Mesenchymal stem cell (in vitro differentiated cells and primary cell): ENCODE measurements at regions not wholly inside any gene's neighbourhood (a gene's known extent, or its start where the extent isn't known, plus 50 kb on each side); places are given as distances from the start of the nearest gene placed in this dataset.

Experiments used
- DNase-seq: peaks from one replicate; pipeline ENCODE4 v3.0.0-alpha.2; 2013
- H2AFZ ChIP-seq: one replicate; pipeline ENCODE4 v1.6.1; 2013; ENCODE audit warnings: low read depth, mild to moderate bottlenecking, control low read depth, inconsistent platforms, low read length, moderate library complexity
- H2AK5ac ChIP-seq: 2 replicates; pipeline ENCODE4 v1.6.1; 2013; ENCODE audit warnings: low read length, moderate library complexity, mild to moderate bottlenecking, inconsistent platforms; ENCODE audit not compliant: severe bottlenecking
- H2BK120ac ChIP-seq: one replicate; pipeline ENCODE4 v1.6.1; 2013; ENCODE audit warnings: low read depth, mild to moderate bottlenecking, inconsistent platforms, low read length, moderate library complexity
- H2BK12ac ChIP-seq, 2 experiments: one replicate each; pipeline ENCODE4 v1.6.1; 2013; ENCODE audit warnings: inconsistent platforms in 2 of 2, low read length in 2 of 2, mild to moderate bottlenecking in 2 of 2, moderate library complexity in 2 of 2, control low read depth in 1 of 2
- H2BK15ac ChIP-seq: one replicate; pipeline ENCODE4 v1.6.1; 2013; ENCODE audit warnings: mild to moderate bottlenecking, low read depth, inconsistent platforms; ENCODE audit not compliant: poor library complexity, severe bottlenecking
- H2BK5ac ChIP-seq: 2 replicates; pipeline ENCODE4 v1.6.1; 2013; ENCODE audit warnings: low read depth, mild to moderate bottlenecking, low read length, control low read depth, inconsistent platforms; ENCODE audit not compliant: poor library complexity, severe bottlenecking
- H3K14ac ChIP-seq, 2 experiments: one replicate each; pipeline ENCODE4 v1.6.1; 2013; ENCODE audit warnings: inconsistent platforms in 2 of 2, low read length in 2 of 2, control low read depth in 1 of 2, mild to moderate bottlenecking in 1 of 2, moderate library complexity in 1 of 2
- H3K18ac ChIP-seq, 2 experiments: one replicate each; pipeline ENCODE4 v1.6.1; 2013; ENCODE audit warnings: inconsistent platforms in 2 of 2, low read length in 2 of 2, control low read depth in 1 of 2, low read depth in 1 of 2, mild to moderate bottlenecking in 1 of 2
- H3K23ac ChIP-seq, 2 experiments: one replicate each; pipeline ENCODE4 v1.6.1; 2013; ENCODE audit warnings: inconsistent platforms in 2 of 2, low read length in 2 of 2, mild to moderate bottlenecking in 2 of 2, moderate library complexity in 2 of 2, control low read depth in 1 of 2
- H3K27ac ChIP-seq: 2 replicates; pipeline ENCODE4 v1.5.1; 2013; ENCODE audit warnings: mild to moderate bottlenecking, moderate library complexity, low read length, control low read depth, inconsistent platforms; ENCODE audit not compliant: poor library complexity, severe bottlenecking
- H3K27me3 ChIP-seq, 2 experiments: 2 replicates each; pipeline versions ENCODE4 v1.6.1 to v1.7.0; 2013; ENCODE audit warnings: low read length in 2 of 2, mild to moderate bottlenecking in 2 of 2, moderate library complexity in 2 of 2, control low read depth in 1 of 2, inconsistent platforms in 1 of 2; ENCODE audit not compliant: control insufficient read depth in 1 of 2, insufficient read depth in 1 of 2
- H3K36me3 ChIP-seq, 2 experiments: 2 replicates each; pipeline versions ENCODE4 v1.6.1 to v1.7.0; 2013; ENCODE audit warnings: low read length in 2 of 2, control low read depth in 1 of 2, inconsistent platforms in 1 of 2, low read depth in 1 of 2, mild to moderate bottlenecking in 1 of 2; ENCODE audit not compliant: insufficient read depth in 2 of 2, control insufficient read depth in 1 of 2
- H3K4ac ChIP-seq, 2 experiments: one replicate each; pipeline ENCODE4 v1.6.1; 2013; ENCODE audit warnings: inconsistent platforms in 2 of 2, low read length in 2 of 2, mild to moderate bottlenecking in 2 of 2, moderate library complexity in 2 of 2, control low read depth in 1 of 2, low read depth in 1 of 2
- H3K4me1 ChIP-seq: 2 replicates; pipeline ENCODE4 v1.6.1; 2013; ENCODE audit warnings: low read depth, low read length, control low read depth; ENCODE audit not compliant: control insufficient read depth, insufficient read depth
- H3K4me2 ChIP-seq: 2 replicates; pipeline ENCODE4 v1.6.1; 2013; ENCODE audit warnings: low read length, mild to moderate bottlenecking, inconsistent platforms; ENCODE audit not compliant: poor library complexity, severe bottlenecking
- H3K4me3 ChIP-seq, 2 experiments: 2 replicates each; pipeline versions ENCODE4 v1.5.1 to v1.7.0; 2013; ENCODE audit warnings: low read length in 2 of 2, mild to moderate bottlenecking in 2 of 2, control low read depth in 1 of 2, low read depth in 1 of 2; ENCODE audit not compliant: insufficient read depth in 1 of 2
- H3K79me1 ChIP-seq: replicated peaks from 2 replicates; pipeline ENCODE4 v1.6.1; 2013; ENCODE audit warnings: mild to moderate bottlenecking, control low read depth, low read length, inconsistent platforms; ENCODE audit not compliant: poor library complexity, severe bottlenecking
- H3K9ac ChIP-seq: 2 replicates; pipeline ENCODE4 v1.7.0; 2013; ENCODE audit warnings: mild to moderate bottlenecking, low read length, moderate library complexity
- H3K9me3 ChIP-seq: 2 replicates; pipeline ENCODE4 v1.7.0; 2013; ENCODE audit warnings: mild to moderate bottlenecking, low read length; ENCODE audit not compliant: control insufficient read depth
- H4K8ac ChIP-seq: one replicate; pipeline ENCODE4 v1.6.1; 2013; ENCODE audit warnings: inconsistent platforms, mild to moderate bottlenecking, low read length, moderate library complexity
- H4K91ac ChIP-seq: one replicate; pipeline ENCODE4 v1.6.1; 2013; ENCODE audit warnings: mild to moderate bottlenecking, low read length, inconsistent platforms
- WGBS: methylation state at CpG from one replicate; pipeline ENCODE4 v1.1.7; 2013; ENCODE audit warnings: mixed read lengths; 5-methylcytosine and 5-hydroxymethylcytosine counted together

DNA sequence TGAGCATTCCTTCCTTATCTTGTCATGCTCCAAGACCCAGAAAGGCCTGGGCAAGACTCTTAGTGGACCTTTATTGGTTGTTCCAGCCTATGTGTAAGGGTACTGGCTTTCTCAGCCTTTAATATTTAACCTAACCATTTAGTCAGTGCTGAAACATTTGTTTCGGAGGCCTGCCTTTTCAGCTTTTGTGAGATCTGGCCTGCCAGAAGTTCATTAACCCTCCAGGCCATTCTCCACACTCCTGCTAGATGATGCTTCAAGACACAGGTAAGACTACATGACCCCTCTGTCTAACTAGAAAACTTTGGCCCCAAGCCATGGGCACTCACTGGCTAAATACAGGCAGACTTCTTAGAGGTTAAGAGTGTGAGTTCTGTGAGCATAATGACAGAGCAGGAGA is 138.4 kb upstream of the ZP4 start:
- no peak for DNase-seq
- H2AK5ac ChIP-seq, result no peak overlapping the region
- no peak overlapping the region for H3K4me2 ChIP-seq
- H3K18ac ChIP-seq, result no peak overlapping the region
- no peak overlapping the region for H2BK120ac ChIP-seq
- H4K91ac ChIP-seq, result no peak overlapping the region
- no peaks in the 10 kb centered on the region for H3K36me3 ChIP-seq
- peaks cover 19% of the 10 kb centered on the region for H3K9me3 ChIP-seq
- H3K4ac ChIP-seq, result no peak overlapping the region
- H3K79me1 ChIP-seq, result no peaks in the 10 kb centered on the region
- H2BK15ac ChIP-seq, result no peak overlapping the region
- H2BK12ac ChIP-seq, result no peak overlapping the region
- peaks cover 4% of the 10 kb centered on the region for H3K4me1 ChIP-seq
- WGBS, result 78% methylated on average over 1 of the region's 1 CpG
- no peak overlapping the region for H2BK5ac ChIP-seq
- no peak overlapping the region for H3K14ac ChIP-seq
- H4K8ac ChIP-seq, result no peak overlapping the region
- no peak overlapping the region for H3K4me3 ChIP-seq
- no peak overlapping the region for H2AFZ ChIP-seq
- no peak overlapping the region for H3K9ac ChIP-seq
- H3K23ac ChIP-seq, result no peak overlapping the region
- H3K27ac ChIP-seq, result peak overlapping the region; percentile 85
- no peaks in the 10 kb centered on the region for H3K27me3 ChIP-seq

GRCh38 chr1:238027366-238027765 is 136.6 kb upstream of the ZP4 start:
- no peaks in the 10 kb centered on the region for H3K79me1 ChIP-seq
- H3K4me2 ChIP-seq, result no peak overlapping the region
- H3K4me1 ChIP-seq, result peaks cover 4% of the 10 kb centered on the region
- no peak overlapping the region for H3K9ac ChIP-seq
- no peak overlapping the region for H3K23ac ChIP-seq
- H2AFZ ChIP-seq, result no peak overlapping the region
- no peak overlapping the region for H4K91ac ChIP-seq
- H3K27ac ChIP-seq, result no peak overlapping the region
- H3K27me3 ChIP-seq, result no peaks in the 10 kb centered on the region
- no peak overlapping the region for H2BK15ac ChIP-seq
- DNase-seq, result no peak
- H3K18ac ChIP-seq, result no peak overlapping the region
- H3K36me3 ChIP-seq, result no peaks in the 10 kb centered on the region
- no peak overlapping the region for H2BK120ac ChIP-seq
- H2AK5ac ChIP-seq, result no peak overlapping the region
- no peak overlapping the region for H3K14ac ChIP-seq
- H3K9me3 ChIP-seq, result peaks cover 22% of the 10 kb centered on the region
- no peak overlapping the region for H3K4me3 ChIP-seq
- H2BK5ac ChIP-seq, result no peak overlapping the region
- WGBS, result 48% methylated on average over 1 of the region's 2 CpGs
- H4K8ac ChIP-seq, result no peak overlapping the region
- no peak overlapping the region for H3K4ac ChIP-seq
- no peak overlapping the region for H2BK12ac ChIP-seq

DNA sequence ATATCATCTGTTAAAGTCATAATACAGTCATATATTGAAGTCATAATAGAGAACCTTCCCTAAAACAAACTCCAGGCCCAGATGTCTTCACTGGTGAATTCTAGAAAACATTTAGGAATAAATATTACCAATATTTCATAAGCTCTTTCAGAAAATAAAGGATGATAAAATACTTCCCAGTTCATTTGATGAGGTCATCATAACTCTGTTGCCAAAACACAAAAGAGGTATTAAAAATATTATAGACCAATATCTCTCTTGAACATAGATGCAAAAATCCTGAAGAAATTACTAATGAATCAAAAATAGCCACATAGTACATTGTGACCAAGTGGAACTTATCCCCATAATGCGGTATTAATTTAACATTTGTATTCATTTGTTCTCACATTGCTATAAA is 132.4 kb upstream of the ZP4 start:
- WGBS, result no CpG with 5 or more reads among the region's 1 CpG
- no peak overlapping the region for H3K23ac ChIP-seq
- no peak overlapping the region for H4K8ac ChIP-seq
- no peak overlapping the region for H2BK5ac ChIP-seq
- H3K4me2 ChIP-seq, result no peak overlapping the region
- no peak overlapping the region for H3K18ac ChIP-seq
- no peak overlapping the region for H3K9ac ChIP-seq
- no peak overlapping the region for H2BK15ac ChIP-seq
- H2BK12ac ChIP-seq, result no peak overlapping the region
- no peak overlapping the region for H3K4me3 ChIP-seq
- no peak overlapping the region for H3K4ac ChIP-seq
- no peak overlapping the region for H3K27ac ChIP-seq
- H2AFZ ChIP-seq, result no peak overlapping the region
- peaks cover 12% of the 10 kb centered on the region for H3K9me3 ChIP-seq
- no peak overlapping the region for H3K14ac ChIP-seq
- H3K36me3 ChIP-seq, result no peaks in the 10 kb centered on the region
- no peaks in the 10 kb centered on the region for H3K27me3 ChIP-seq
- DNase-seq, result no peak
- no peak overlapping the region for H2BK120ac ChIP-seq
- H4K91ac ChIP-seq, result no peak overlapping the region
- H3K4me1 ChIP-seq, result no peaks in the 10 kb centered on the region
- H3K79me1 ChIP-seq, result no peaks in the 10 kb centered on the region
- H2AK5ac ChIP-seq, result no peak overlapping the region

GRCh38 chr1:238018214-238018613 is 127.5 kb upstream of the ZP4 start:
- Histone ChIP-seq H3K14ac (no peak overlapping the region), H4K91ac (no peak overlapping the region), H3K27me3 (no peaks in the 10 kb centered on the region), H3K4me1 (no peaks in the 10 kb centered on the region), H3K4me2 (no peak overlapping the region), H3K4ac (no peak overlapping the region), H4K8ac (no peak overlapping the region), H3K9me3 (peaks cover 16% of the 10 kb centered on the region), H3K18ac (no peak overlapping the region), H3K9ac (no peak overlapping the region), H2BK15ac (no peak overlapping the region), H2AK5ac (no peak overlapping the region), H2BK12ac (no peak overlapping the region), H3K79me1 (no peaks in the 10 kb centered on the region), H3K36me3 (no peaks in the 10 kb centered on the region), H3K27ac (no peak overlapping the region), H3K23ac (no peak overlapping the region), H2BK5ac (no peak overlapping the region), H3K4me3 (no peak overlapping the region), H2BK120ac (no peak overlapping the region), H2AFZ (no peak overlapping the region)
- WGBS, result no CpG with 5 or more reads among the region's 2 CpGs
- no peak for DNase-seq
